ENCODE measurements at regions not wholly inside any gene's neighbourhood (a gene's known extent, or its start where the extent isn't known, plus 50 kb on each side); places are given as distances from the start of the nearest gene placed in this dataset.

DNA sequence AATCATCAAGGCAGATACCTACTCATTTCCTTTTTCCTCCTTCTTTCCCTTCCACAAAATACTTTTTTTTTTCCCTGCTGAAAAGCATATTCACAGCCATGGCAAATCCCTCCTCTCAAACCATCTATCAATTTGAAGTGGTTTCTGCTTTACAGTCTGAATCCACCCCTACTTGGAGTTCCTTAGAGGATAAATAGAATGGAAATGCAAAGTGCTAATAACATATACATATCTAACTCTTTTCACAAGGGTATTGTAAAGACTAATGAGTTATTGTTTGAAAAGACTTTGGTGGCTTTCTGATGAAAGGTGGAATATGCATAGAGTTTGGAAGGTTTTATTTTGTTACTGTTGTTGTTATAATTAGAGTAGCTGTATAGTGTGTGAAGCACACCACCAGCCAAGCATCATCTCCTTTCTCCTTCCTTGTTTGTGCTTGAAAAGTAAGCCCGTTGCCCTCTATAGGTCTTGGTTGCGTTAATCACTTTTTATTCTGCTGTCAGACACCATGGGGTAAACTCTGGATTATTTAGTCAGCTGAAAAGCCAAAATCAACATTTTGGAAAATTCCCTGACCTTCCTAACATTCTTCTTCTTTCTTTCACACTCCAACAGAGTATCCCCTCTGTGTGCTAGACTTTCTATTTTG is 2126.9 kb upstream of the CELF4 start:
- no peak for DNase-seq (ENCODE audit: low spot score in 2 of 2)
- H3K4me3 ChIP-seq, result no peak overlapping the region
- no peaks in the 10 kb centered on the region for H3K9me3 ChIP-seq
- no peaks in the 10 kb centered on the region for H3K27me3 ChIP-seq
- H3K4me1 ChIP-seq, result no peaks in the 10 kb centered on the region
- 83% methylated on average over 2 of the region's 2 CpGs for WGBS
- no peak overlapping the region for H3K27ac ChIP-seq
- TF ChIP-seq POLR2A (IDR thresholded peaks at IDR 0.05), result no peak
- no peaks in the 10 kb centered on the region for H3K36me3 ChIP-seq

DNA sequence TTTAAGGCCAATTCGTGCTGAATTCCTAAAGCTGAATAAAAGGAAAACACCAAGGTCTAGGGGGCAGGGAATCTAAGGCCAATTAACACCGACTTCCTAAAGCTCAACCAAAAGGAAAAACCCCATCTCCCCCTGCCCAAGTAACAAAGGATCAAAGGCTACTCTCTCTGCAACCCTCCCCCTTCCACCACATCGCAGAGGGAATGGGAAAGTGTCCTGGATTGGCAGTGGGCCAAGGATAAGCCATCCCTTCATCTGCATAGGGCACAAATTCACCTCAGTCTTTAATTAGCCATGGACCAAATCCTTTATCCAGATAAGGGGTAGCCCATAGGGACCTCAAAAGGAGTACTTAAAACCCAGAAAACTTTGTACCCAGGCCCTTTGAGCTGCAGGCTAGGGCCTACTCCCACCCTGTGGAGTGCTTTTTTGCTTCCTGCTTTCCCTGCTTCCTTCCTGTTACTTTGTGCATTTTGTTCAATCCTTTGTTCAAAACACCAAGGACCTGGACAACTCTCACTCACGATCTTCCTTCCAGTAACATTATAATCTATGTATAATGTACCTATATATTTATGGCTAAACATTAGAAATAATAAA is 2119.8 kb upstream of the CELF4 start:
- Histone ChIP-seq H3K27me3 (no peaks in the 10 kb centered on the region), H3K4me1 (no peaks in the 10 kb centered on the region), H3K27ac (no peak overlapping the region), H3K4me3 (no peak overlapping the region), H3K9me3 (no peaks in the 10 kb centered on the region), H3K36me3 (no peaks in the 10 kb centered on the region)
- no peak for TF ChIP-seq POLR2A (IDR thresholded peaks at IDR 0.05)
- TF ChIP-seq POLR2AphosphoS5 (IDR thresholded peaks at IDR 0.05), result no peak
- TF ChIP-seq EP300 (IDR thresholded peaks at IDR 0.05), result no peak
- TF ChIP-seq, protein P1, sequence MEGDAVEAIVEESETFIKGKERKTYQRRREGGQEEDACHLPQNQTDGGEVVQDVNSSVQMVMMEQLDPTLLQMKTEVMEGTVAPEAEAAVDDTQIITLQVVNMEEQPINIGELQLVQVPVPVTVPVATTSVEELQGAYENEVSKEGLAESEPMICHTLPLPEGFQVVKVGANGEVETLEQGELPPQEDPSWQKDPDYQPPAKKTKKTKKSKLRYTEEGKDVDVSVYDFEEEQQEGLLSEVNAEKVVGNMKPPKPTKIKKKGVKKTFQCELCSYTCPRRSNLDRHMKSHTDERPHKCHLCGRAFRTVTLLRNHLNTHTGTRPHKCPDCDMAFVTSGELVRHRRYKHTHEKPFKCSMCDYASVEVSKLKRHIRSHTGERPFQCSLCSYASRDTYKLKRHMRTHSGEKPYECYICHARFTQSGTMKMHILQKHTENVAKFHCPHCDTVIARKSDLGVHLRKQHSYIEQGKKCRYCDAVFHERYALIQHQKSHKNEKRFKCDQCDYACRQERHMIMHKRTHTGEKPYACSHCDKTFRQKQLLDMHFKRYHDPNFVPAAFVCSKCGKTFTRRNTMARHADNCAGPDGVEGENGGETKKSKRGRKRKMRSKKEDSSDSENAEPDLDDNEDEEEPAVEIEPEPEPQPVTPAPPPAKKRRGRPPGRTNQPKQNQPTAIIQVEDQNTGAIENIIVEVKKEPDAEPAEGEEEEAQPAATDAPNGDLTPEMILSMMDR (IDR thresholded peaks at IDR 0.05), result no peak
- DNase-seq (ENCODE audit: low spot score in 2 of 2), result no peak
- WGBS, result 65% methylated on average over 4 of the region's 4 CpGs

GRCh38 chr18:39681061-39681460 is 2115.5 kb upstream of the CELF4 start:
- 70% methylated on average over 4 of the region's 4 CpGs for WGBS
- no peak for DNase-seq (ENCODE audit: low spot score in 2 of 2)
- TF ChIP-seq EP300 (IDR thresholded peaks at IDR 0.05) (no peak), POLR2AphosphoS5 (IDR thresholded peaks at IDR 0.05) (no peak), POLR2A (IDR thresholded peaks at IDR 0.05) (no peak)
- TF ChIP-seq, protein P1 (IDR thresholded peaks at IDR 0.05), result no peak

GRCh38 chr18:39675906-39676305 is 2110.3 kb upstream of the CELF4 start:
- DNase-seq (ENCODE audit: low spot score in 2 of 2), result no peak
- no peaks in the 10 kb centered on the region for H3K36me3 ChIP-seq
- H3K4me1 ChIP-seq, result no peaks in the 10 kb centered on the region
- no peak overlapping the region for H3K4me3 ChIP-seq
- no peaks in the 10 kb centered on the region for H3K27me3 ChIP-seq
- TF ChIP-seq POLR2AphosphoS5 (IDR thresholded peaks at IDR 0.05) (no peak), POLR2A (IDR thresholded peaks at IDR 0.05) (no peak), EP300 (IDR thresholded peaks at IDR 0.05) (no peak)
- TF ChIP-seq, protein P1 (IDR thresholded peaks at IDR 0.05), result no peak
- no peaks in the 10 kb centered on the region for H3K9me3 ChIP-seq
- H3K27ac ChIP-seq, result no peak overlapping the region
- WGBS, result 75% methylated on average over 5 of the region's 5 CpGs

More at GRCh38 chr18:39681061-39681460, 2115.5 kb upstream of the CELF4 start:
- Histone ChIP-seq H3K36me3 (no peaks in the 10 kb centered on the region), H3K4me1 (no peaks in the 10 kb centered on the region), H3K27me3 (no peaks in the 10 kb centered on the region), H3K9me3 (no peaks in the 10 kb centered on the region), H3K27ac (no peak overlapping the region), H3K4me3 (no peak overlapping the region)

DNA sequence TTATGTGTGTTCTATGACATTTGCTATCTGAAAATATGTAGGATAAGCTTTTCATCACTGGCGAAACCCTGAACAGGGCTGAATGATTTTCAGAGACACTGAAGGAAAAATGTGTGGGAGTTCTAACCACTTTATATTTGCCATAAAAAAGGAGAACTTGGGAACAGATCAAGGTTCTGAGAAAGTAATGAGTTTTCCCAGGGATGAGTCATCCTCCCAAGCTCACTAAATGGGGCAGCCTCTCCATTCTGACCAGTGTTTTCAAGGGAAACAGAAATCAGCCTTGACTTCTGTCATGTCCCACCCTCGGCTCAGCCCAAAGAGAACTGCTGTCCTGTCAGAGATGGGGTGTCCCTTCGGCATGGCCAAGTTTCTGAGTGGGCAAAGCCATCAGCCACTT is 2109.8 kb upstream of the CELF4 start:
- WGBS, result 67% methylated on average over 3 of the region's 3 CpGs
- DNase-seq (ENCODE audit: low spot score in 2 of 2), result no peak

More for the DNA sequence above, 2109.8 kb upstream of the CELF4 start:
- TF ChIP-seq EP300 (IDR thresholded peaks at IDR 0.05), result no peak
- TF ChIP-seq, protein P1 (IDR thresholded peaks at IDR 0.05), result no peak
- no peak for TF ChIP-seq POLR2AphosphoS5 (IDR thresholded peaks at IDR 0.05)
- TF ChIP-seq POLR2A (IDR thresholded peaks at IDR 0.05), result no peak
- H3K36me3 ChIP-seq, result no peaks in the 10 kb centered on the region
- H3K4me3 ChIP-seq, result no peak overlapping the region
- H3K9me3 ChIP-seq, result no peaks in the 10 kb centered on the region
- H3K27me3 ChIP-seq, result no peaks in the 10 kb centered on the region
- H3K4me1 ChIP-seq, result no peaks in the 10 kb centered on the region
- H3K27ac ChIP-seq, result no peak overlapping the region
